B cell (primary cell): ENCODE measurements at regions not wholly inside any gene's neighbourhood (a gene's known extent, or its start where the extent isn't known, plus 50 kb on each side); places are given as distances from the start of the nearest gene placed in this dataset.

Source experiments
- ATAC-seq: fragments of 200-7000 bp; cut with Tn5 transposase; one replicate; pipeline ENCODE4 v1.10.0; 2021; ENCODE audit warnings: low read depth, mild to moderate bottlenecking, moderate number of reproducible peaks, moderate library complexity
- CTCF ChIA-PET: fragments of 350-600 bp; sonication (Branson Sonifier 250); formaldehyde crosslinking; loops from one replicate; lab custom pipeline; 2021; ENCODE audit warnings: antibody characterized with exemption, inconsistent platforms; lab: Charles Lee
- POLR2A ChIA-PET: fragments of 350-600 bp; sonication (Branson Sonifier 250); formaldehyde crosslinking; loops from one replicate; lab custom pipeline; 2021; ENCODE audit warnings: antibody characterized with exemption; lab: Charles Lee
- DNase-seq: peaks from one replicate; pipeline ENCODE4 v3.0.0; 2013
- H2AFZ ChIP-seq: 2 replicates; pipeline ENCODE4 v1.6.1; 2012; ENCODE audit warnings: mild to moderate bottlenecking, low read depth, low read length; ENCODE audit not compliant: insufficient read depth, poor library complexity, severe bottlenecking
- H3K27ac ChIP-seq, 2 donors: 1 replicate in 1 of 2; 2 replicates in 1 of 2; pipeline ENCODE4 v1.5.1; 2012 to 2013; ENCODE audit warnings: low read length in 2 of 2, mild to moderate bottlenecking in 2 of 2, moderate library complexity in 1 of 2
- H3K27me3 ChIP-seq, 4 experiments: fragments of 200-600 bp in 1 of 4; sonication (generic) in 1 of 4; replicated peaks in 1 of 4; 1 replicate in 2 of 4; 2 replicates in 2 of 4; pipeline versions ENCODE4 v1.6.1 to v1.7.0; 2013 to 2016; ENCODE audit warnings: low read length in 3 of 4, mild to moderate bottlenecking in 2 of 4, mixed read lengths in 1 of 4, moderate library complexity in 1 of 4; ENCODE audit not compliant: insufficient read depth in 4 of 4, control insufficient read depth in 3 of 4; ENCODE audit errors: control extremely low read depth in 1 of 4
- H3K36me3 ChIP-seq, 2 experiments: replicated peaks in 1 of 2; 1 replicate in 1 of 2; 2 replicates in 1 of 2; pipeline versions ENCODE4 v1.6.1 to v1.7.1; 2013; ENCODE audit warnings: low read length in 1 of 2; ENCODE audit not compliant: insufficient read depth in 2 of 2, control insufficient read depth in 1 of 2; ENCODE audit errors: control extremely low read depth in 1 of 2, extremely low read depth in 1 of 2
- H3K4me1 ChIP-seq, 2 donors: fragments of 200-600 bp in 1 of 2; sonication (generic) in 1 of 2; 1 replicate in 1 of 2; 2 replicates in 1 of 2; pipeline versions ENCODE4 v1.5.1 to v1.6.1; 2013 to 2017; ENCODE audit warnings: low read length in 2 of 2; ENCODE audit not compliant: control insufficient read depth in 2 of 2, insufficient read depth in 2 of 2
- H3K4me2 ChIP-seq: replicated peaks from 2 replicates; pipeline ENCODE3; 2012; ENCODE audit warnings: mild to moderate bottlenecking, low read depth, low read length; ENCODE audit not compliant: poor library complexity, severe bottlenecking
- H3K4me3 ChIP-seq, 5 experiments: fragments of 200-600 bp in 1 of 5; sonication (generic) in 1 of 5; 1 replicate in 3 of 5; 2 replicates in 2 of 5; pipeline versions ENCODE4 v1.5.1 to v1.7.0; 2011 to 2016; ENCODE audit warnings: low read length in 4 of 5, mild to moderate bottlenecking in 4 of 5, low read depth in 2 of 5, control low read depth in 1 of 5, moderate library complexity in 1 of 5; ENCODE audit not compliant: insufficient read depth in 1 of 5; ENCODE audit errors: control extremely low read depth in 1 of 5, extremely low read depth in 1 of 5
- H3K79me2 ChIP-seq: fragments of 200-600 bp; sonication (generic); one replicate; pipeline ENCODE4 v1.6.0; 2016; ENCODE audit warnings: low read length; ENCODE audit not compliant: control insufficient read depth, insufficient read depth
- H3K9ac ChIP-seq: fragments of 200-600 bp; sonication (generic); 2 replicates; pipeline ENCODE4 v1.6.1; 2017; ENCODE audit warnings: mild to moderate bottlenecking, low read length, moderate library complexity
- H3K9me3 ChIP-seq, 3 donors: one replicate each; pipeline versions ENCODE4 v1.6.1 to v1.7.1; 2013; ENCODE audit warnings: low read length in 2 of 3; ENCODE audit not compliant: control insufficient read depth in 2 of 3, insufficient read depth in 1 of 3; ENCODE audit errors: control extremely low read depth in 1 of 3
- H4K20me1 ChIP-seq: 2 replicates; pipeline ENCODE4 v1.6.0; 2012; ENCODE audit warnings: mild to moderate bottlenecking, low read length; ENCODE audit not compliant: insufficient read depth, control insufficient read depth, poor library complexity, severe bottlenecking
- H3K27ac Mint-ChIP-seq: one replicate; pipeline ENCODE4 v1.8.0; 2021; ENCODE audit warnings: mixed read lengths
- H3K27me3 Mint-ChIP-seq: one replicate; pipeline ENCODE4 v1.8.0; 2021; ENCODE audit warnings: mixed read lengths
- H3K4me1 Mint-ChIP-seq: one replicate; pipeline ENCODE4 v1.8.0; 2021; ENCODE audit warnings: mixed read lengths
- H3K4me3 Mint-ChIP-seq: one replicate; pipeline ENCODE4 v1.8.0; 2021; ENCODE audit warnings: mixed read lengths
- H3K9me3 Mint-ChIP-seq: one replicate; pipeline ENCODE4 v1.8.0; 2022; ENCODE audit warnings: mixed read lengths; ENCODE audit not compliant: insufficient read depth
- CTCF ChIP-seq: fragments of 200-600 bp; IDR thresholded peaks from one replicate; pipeline ENCODE4 v1.8.0; 2022; ENCODE audit warnings: antibody characterized with exemption, mild to moderate bottlenecking
- EZH2 ChIP-seq: IDR thresholded peaks from 2 replicates; pipeline ENCODE4 v1.6.1; 2012; ENCODE audit warnings: borderline replicate concordance, low read depth, mild to moderate bottlenecking, moderate library complexity, low read length; ENCODE audit not compliant: insufficient read depth, poor library complexity, severe bottlenecking
- WGBS: methylation state at CpG from one replicate; pipeline ENCODE4 v1.1.5; 2013; ENCODE audit warnings: missing lambda C conversion rate; ENCODE audit not compliant: insufficient coverage; 5-methylcytosine and 5-hydroxymethylcytosine counted together
- intact Hi-C: fragments of 100-400 bp; cut with micrococcal nuclease; formaldehyde crosslinking; loops from one replicate; pipeline ENCODE4 v1.10.0; 2022

GRCh38 chr13:104477261-104477660 is 1411.0 kb upstream of the SLC10A2 start:
- no peak for DNase-seq
- ATAC-seq = no peak
- Histone ChIP-seq H3K27ac (no peak overlapping the region), H3K9me3 (peaks cover 0 to 3% (median 0%) of the 10 kb centered on the region in 3 donors), H4K20me1 (no peaks in the 10 kb centered on the region), H3K79me2 (no peaks in the 10 kb centered on the region), H3K4me3 (no peak overlapping the region), H3K27me3 (no peaks in the 10 kb centered on the region), H3K4me1 (no peaks in the 10 kb centered on the region), H3K36me3 (no peaks in the 10 kb centered on the region), H2AFZ (no peak overlapping the region), H3K4me2 (no peak overlapping the region), H3K9ac (no peak overlapping the region)
- H3K4me1 Mint-ChIP-seq = no peaks in the 10 kb centered on the region
- no peaks in the 10 kb centered on the region for H3K27me3 Mint-ChIP-seq
- peaks cover 6% of the 10 kb centered on the region for H3K9me3 Mint-ChIP-seq
- H3K27ac Mint-ChIP-seq = no peak overlapping the region
- ChIA-PET CTCF (no interaction called here), POLR2A (no interaction called here)
- WGBS = no CpG with 5 or more reads among the region's 2 CpGs
- intact Hi-C loops = no loop called here
- H3K4me3 Mint-ChIP-seq = no peak overlapping the region
- TF ChIP-seq EZH2 = no peak

- no peaks in the 10 kb centered on the region for H3K4me1 ChIP-seq
- no peaks in the 10 kb centered on the region for H3K4me1 Mint-ChIP-seq
- H3K79me2 ChIP-seq = no peaks in the 10 kb centered on the region
- no peaks in the 10 kb centered on the region for H3K27me3 ChIP-seq
- ATAC-seq (no peak), DNase-seq (no peak)
- no peak overlapping the region for H3K27ac Mint-ChIP-seq
- H3K9ac ChIP-seq = no peak overlapping the region
- H3K36me3 ChIP-seq = no peaks in the 10 kb centered on the region
- TF ChIP-seq EZH2 = no peak
- no peak for TF ChIP-seq CTCF
- H2AFZ ChIP-seq = no peak overlapping the region
- no peak overlapping the region for H3K4me3 Mint-ChIP-seq
- H3K9me3 Mint-ChIP-seq = peaks cover 2% of the 10 kb centered on the region
- H3K27ac ChIP-seq = no peak overlapping the region
- no peaks in the 10 kb centered on the region for H4K20me1 ChIP-seq
- ChIA-PET CTCF (no interaction called here), POLR2A (no interaction called here)
- intact Hi-C loops = no loop called here
- H3K4me2 ChIP-seq = no peak overlapping the region
- peaks cover 0 to 3% (median 0%) of the 10 kb centered on the region in 3 donors for H3K9me3 ChIP-seq
- no peak overlapping the region for H3K4me3 ChIP-seq
- H3K27me3 Mint-ChIP-seq = no peaks in the 10 kb centered on the region
These were observed 1407.7 kb upstream of the SLC10A2 start for GRCh38 chr13:104473936-104474335.
